ENCODE measurements at regions not wholly inside any gene's neighbourhood (a gene's known extent, or its start where the extent isn't known, plus 50 kb on each side); places are given as distances from the start of the nearest gene placed in this dataset.

DNA sequence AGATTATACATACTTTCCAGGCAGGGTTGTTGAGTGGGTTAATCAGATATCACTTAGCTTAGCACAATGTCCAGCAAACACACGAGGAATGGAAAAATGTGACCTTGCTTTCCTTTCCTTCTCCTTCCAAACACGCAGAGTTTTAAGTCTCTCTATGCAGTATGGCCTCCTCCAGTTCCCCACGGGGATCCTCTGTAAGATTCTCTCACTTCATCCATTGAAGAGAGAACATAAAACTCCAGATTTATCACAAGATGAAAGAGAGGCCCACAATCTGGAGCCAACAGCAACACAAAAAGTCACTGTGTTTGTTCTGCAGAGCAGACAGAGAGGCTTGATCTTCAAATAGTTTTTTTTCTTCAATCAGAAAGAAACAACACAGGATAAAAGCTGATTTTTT is 336.8 kb upstream of the CLNK start:
- TF ChIP-seq, protein P1, sequence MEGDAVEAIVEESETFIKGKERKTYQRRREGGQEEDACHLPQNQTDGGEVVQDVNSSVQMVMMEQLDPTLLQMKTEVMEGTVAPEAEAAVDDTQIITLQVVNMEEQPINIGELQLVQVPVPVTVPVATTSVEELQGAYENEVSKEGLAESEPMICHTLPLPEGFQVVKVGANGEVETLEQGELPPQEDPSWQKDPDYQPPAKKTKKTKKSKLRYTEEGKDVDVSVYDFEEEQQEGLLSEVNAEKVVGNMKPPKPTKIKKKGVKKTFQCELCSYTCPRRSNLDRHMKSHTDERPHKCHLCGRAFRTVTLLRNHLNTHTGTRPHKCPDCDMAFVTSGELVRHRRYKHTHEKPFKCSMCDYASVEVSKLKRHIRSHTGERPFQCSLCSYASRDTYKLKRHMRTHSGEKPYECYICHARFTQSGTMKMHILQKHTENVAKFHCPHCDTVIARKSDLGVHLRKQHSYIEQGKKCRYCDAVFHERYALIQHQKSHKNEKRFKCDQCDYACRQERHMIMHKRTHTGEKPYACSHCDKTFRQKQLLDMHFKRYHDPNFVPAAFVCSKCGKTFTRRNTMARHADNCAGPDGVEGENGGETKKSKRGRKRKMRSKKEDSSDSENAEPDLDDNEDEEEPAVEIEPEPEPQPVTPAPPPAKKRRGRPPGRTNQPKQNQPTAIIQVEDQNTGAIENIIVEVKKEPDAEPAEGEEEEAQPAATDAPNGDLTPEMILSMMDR (IDR thresholded peaks at IDR 0.05; ENCODE audit: borderline replicate concordance, insufficient read depth, low read depth, low read length) = no peak
- no peak overlapping the region for H3K4me3 ChIP-seq (ENCODE audit: low read depth, low read length)

DNA sequence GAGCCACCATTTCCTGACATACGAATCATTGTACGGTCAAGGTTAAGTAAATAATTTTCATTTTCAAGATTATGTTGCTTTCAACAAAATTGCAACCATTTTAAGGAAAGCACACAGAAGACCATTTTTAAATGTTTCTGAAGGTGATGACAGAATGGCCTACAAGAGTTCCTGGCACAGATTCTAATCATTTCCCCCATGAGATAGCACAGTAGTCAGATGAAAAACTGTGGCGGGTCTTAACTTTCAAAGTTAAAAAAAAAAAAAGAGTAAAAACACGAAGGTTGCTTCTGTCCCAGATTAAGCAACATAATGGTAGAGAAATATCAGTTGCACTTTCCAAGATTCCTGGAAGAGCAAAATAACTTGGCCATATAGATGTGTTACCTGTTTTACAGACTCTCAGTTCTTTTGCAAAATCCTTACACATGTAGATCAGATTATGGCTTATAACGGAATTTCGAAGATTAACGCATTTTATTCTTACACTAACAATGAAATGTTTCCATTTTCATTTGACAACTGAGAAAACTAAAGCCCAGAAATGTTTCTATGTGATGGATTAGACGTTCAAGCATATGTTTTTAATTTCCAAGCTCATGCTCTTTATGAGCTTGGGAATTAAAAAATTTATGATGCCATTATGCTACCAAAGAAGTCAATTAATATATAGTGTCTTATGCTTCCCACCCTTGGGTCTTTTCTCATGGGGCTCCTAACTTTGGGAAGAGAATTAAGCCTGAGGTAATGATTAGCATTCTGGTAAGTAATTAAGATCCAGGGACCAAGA is 335.1 kb upstream of the CLNK start:
- TF ChIP-seq, protein P1 (IDR thresholded peaks at IDR 0.05; ENCODE audit: borderline replicate concordance, insufficient read depth, low read depth, low read length) = no peak
- no peak overlapping the region for H3K4me3 ChIP-seq (ENCODE audit: low read depth, low read length)

DNA sequence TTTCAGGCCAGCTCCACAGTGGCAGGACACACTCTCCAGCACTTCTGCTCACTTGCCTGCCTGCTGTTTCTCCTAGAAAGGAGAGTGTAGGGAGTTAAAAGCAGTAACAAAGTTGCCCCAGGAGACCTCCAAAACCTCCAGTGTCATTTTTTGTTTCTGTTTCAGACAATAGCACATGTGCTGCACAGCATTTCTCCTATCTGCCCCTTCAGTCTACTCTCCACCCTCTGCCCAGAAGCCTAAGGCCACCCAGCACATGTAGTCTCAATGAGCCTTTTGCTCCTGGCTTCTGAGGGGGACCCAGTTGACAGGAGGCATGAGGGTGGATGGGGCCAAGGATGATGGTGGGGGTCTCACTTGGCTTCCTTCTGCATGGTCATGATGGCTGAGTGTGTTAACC is 329.6 kb upstream of the CLNK start:
- TF ChIP-seq, protein P1 (IDR thresholded peaks at IDR 0.05; ENCODE audit: borderline replicate concordance, insufficient read depth, low read depth, low read length) = no peak
- no peak overlapping the region for H3K4me3 ChIP-seq (ENCODE audit: low read depth, low read length)

DNA sequence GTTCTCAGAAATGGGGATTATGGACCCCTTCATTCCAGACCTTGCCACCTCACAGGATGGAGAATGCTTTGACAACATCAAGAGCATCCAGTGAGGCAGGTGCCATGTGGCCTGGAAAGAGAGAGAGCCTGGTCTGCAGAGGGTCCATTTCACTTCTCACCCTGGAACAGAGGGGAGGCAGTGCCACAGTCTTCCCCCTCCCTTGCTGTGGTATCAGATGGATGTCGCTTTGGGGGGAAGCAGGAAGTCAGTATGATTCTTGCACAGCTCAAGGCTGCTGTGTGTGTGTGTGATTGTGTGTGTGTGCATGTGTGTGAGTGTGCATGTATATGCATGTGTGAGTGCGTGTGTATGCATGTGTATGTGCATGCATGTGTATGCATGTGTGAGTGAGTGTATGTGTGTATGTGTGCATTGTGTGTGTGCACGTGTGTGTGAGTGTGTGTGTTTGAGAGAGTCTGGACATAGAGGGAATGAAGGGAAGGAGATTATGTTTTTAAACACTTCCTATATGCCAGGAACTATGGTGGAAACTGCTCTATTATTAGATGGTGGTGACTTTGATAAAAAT is 328.6 kb upstream of the CLNK start:
- TF ChIP-seq, protein P1 (IDR thresholded peaks at IDR 0.05; ENCODE audit: borderline replicate concordance, insufficient read depth, low read depth, low read length) = no peak
- H3K4me3 ChIP-seq (ENCODE audit: low read depth, low read length) = no peak overlapping the region

DNA sequence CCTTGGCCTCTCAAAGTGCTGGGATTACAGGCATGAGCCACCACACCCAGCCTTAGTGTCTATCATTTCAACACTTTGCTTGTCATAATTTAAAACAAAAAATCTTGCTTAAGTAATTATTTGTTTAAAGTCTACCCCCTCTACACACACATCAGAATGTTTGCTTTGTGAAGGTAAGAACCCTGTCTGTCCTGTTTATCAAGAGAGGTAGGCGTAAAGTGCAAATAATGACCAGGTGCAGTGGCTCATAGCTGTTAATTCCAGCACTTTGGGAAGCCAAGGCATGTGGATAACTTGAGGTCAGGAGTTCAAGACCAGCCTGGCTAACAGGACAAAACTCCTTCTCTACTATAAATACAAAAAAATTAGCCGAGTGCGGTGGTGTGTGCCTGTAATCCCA is 326.7 kb upstream of the CLNK start:
- TF ChIP-seq, protein P1 (IDR thresholded peaks at IDR 0.05; ENCODE audit: borderline replicate concordance, insufficient read depth, low read depth, low read length) = no peak

DNA sequence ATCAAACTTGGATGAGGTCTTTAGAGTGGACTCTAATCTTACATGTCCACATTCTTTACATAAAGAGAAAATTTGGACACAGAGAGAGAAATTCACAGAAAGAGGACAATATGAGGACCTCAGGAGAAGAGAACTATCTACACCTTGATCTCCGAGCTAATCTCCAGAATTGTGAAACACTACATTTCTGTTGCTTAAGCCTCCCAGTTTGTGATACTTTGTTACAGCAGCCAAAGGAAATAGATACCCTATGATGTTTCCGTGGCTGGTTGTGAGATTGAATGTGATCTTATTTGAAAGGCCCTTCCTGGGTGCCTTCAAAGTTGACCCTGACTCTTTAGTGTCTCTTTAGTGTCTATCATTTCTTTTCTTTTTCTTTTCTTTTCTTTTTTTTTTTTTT is 326.1 kb upstream of the CLNK start:
- TF ChIP-seq, protein P1 (IDR thresholded peaks at IDR 0.05; ENCODE audit: borderline replicate concordance, insufficient read depth, low read depth, low read length) = no peak
- H3K4me3 ChIP-seq (ENCODE audit: low read depth, low read length) = no peak overlapping the region

More for the DNA sequence above, 326.7 kb upstream of the CLNK start:
- no peak overlapping the region for H3K4me3 ChIP-seq (ENCODE audit: low read depth, low read length)

DNA sequence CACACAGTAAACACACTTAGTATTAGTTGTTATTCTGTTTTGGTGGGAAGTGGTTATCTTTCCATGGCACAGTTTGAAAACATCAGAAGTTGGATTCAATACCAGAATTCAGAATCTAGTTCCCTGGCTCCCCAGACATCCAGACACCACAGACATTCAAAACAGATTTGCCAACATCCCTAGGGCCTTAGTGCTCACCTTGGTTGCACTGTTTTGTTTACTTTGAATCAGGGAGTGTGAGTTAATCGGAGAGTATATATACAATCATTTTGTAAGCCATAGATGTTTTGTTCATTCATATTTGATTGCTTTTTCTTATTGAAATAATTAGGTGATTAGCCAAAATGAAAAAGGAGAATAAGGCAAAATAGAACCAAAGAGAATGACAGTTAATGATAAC is 324.7 kb upstream of the CLNK start:
- no peak overlapping the region for H3K4me3 ChIP-seq (ENCODE audit: low read depth, low read length)
- TF ChIP-seq, protein P1 (IDR thresholded peaks at IDR 0.05; ENCODE audit: borderline replicate concordance, insufficient read depth, low read depth, low read length) = no peak

All from GM12875 (cell line).